Activated CD8-positive, alpha-beta memory T cell treated with anti-CD3 and anti-CD28 coated beads for 4 hours (primary cell): ENCODE measurements at regions not wholly inside any gene's neighbourhood (a gene's known extent, or its start where the extent isn't known, plus 50 kb on each side); places are given as distances from the start of the nearest gene placed in this dataset.

ENCODE experiments used
- DNase-seq, 2 donors: peaks; one replicate each; pipeline ENCODE4 v3.0.0-alpha.2; 2020; ENCODE audit warnings: low read depth in 2 of 2

DNA sequence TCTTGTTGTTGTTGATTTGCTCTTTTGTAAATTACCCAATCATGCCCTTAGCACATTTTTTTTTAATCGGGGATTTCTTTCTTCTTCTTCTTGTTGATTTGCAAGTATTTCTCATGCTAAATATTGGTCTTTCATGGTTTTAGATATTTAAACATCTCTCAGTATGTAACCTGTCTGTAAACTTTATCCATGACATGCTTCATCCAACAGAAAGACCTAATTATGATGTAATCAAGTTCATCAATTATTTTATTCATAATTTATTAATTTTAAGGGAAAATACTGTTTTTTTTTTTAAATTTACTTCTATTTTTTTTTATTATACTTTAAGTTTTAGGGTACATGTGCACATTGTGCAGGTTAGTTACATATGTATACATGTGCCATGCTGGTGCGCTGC, 69.8 kb downstream of the TNFSF18 start:
- no peak for DNase-seq
